ENCODE measurements at regions not wholly inside any gene's neighbourhood (a gene's known extent, or its start where the extent isn't known, plus 50 kb on each side); places are given as distances from the start of the nearest gene placed in this dataset.

GRCh38 chr3:102904629-102905028 is 469.8 kb downstream of the ZPLD1 start:
- TF ChIP-seq, protein P1, sequence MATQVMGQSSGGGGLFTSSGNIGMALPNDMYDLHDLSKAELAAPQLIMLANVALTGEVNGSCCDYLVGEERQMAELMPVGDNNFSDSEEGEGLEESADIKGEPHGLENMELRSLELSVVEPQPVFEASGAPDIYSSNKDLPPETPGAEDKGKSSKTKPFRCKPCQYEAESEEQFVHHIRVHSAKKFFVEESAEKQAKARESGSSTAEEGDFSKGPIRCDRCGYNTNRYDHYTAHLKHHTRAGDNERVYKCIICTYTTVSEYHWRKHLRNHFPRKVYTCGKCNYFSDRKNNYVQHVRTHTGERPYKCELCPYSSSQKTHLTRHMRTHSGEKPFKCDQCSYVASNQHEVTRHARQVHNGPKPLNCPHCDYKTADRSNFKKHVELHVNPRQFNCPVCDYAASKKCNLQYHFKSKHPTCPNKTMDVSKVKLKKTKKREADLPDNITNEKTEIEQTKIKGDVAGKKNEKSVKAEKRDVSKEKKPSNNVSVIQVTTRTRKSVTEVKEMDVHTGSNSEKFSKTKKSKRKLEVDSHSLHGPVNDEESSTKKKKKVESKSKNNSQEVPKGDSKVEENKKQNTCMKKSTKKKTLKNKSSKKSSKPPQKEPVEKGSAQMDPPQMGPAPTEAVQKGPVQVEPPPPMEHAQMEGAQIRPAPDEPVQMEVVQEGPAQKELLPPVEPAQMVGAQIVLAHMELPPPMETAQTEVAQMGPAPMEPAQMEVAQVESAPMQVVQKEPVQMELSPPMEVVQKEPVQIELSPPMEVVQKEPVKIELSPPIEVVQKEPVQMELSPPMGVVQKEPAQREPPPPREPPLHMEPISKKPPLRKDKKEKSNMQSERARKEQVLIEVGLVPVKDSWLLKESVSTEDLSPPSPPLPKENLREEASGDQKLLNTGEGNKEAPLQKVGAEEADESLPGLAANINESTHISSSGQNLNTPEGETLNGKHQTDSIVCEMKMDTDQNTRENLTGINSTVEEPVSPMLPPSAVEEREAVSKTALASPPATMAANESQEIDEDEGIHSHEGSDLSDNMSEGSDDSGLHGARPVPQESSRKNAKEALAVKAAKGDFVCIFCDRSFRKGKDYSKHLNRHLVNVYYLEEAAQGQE (IDR thresholded peaks at IDR 0.05; ENCODE audit: low read depth, low read length): no peak
- TF ChIP-seq JUNB (IDR thresholded peaks at IDR 0.05) (no peak), RB1 (IDR thresholded peaks at IDR 0.05; ENCODE audit: borderline replicate concordance) (no peak), POLR2AphosphoS2 (IDR thresholded peaks at IDR 0.05; ENCODE audit: low read depth, low read length) (no peak), POLR2A (IDR thresholded peaks at IDR 0.05; ENCODE audit: low read depth, low read length) (no peak), JUND (IDR thresholded peaks at IDR 0.05; ENCODE audit: low read depth, low read length) (no peak), POLR2AphosphoS5 (IDR thresholded peaks at IDR 0.05; ENCODE audit: low read length) (no peak), YBX1 (IDR thresholded peaks at IDR 0.05) (no peak)
- TF ChIP-seq, protein P2, sequence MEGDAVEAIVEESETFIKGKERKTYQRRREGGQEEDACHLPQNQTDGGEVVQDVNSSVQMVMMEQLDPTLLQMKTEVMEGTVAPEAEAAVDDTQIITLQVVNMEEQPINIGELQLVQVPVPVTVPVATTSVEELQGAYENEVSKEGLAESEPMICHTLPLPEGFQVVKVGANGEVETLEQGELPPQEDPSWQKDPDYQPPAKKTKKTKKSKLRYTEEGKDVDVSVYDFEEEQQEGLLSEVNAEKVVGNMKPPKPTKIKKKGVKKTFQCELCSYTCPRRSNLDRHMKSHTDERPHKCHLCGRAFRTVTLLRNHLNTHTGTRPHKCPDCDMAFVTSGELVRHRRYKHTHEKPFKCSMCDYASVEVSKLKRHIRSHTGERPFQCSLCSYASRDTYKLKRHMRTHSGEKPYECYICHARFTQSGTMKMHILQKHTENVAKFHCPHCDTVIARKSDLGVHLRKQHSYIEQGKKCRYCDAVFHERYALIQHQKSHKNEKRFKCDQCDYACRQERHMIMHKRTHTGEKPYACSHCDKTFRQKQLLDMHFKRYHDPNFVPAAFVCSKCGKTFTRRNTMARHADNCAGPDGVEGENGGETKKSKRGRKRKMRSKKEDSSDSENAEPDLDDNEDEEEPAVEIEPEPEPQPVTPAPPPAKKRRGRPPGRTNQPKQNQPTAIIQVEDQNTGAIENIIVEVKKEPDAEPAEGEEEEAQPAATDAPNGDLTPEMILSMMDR (IDR thresholded peaks at IDR 0.05 in 2 of 3, conservative IDR thresholded peaks at IDR 0.05 in 1 of 3; ENCODE audit: control insufficient read depth in 2 of 3, extremely low read depth in 1 of 3, insufficient read depth in 1 of 3, low read depth in 3 of 3, low read length in 3 of 3): no peak
- TF ChIP-seq, protein P3, sequence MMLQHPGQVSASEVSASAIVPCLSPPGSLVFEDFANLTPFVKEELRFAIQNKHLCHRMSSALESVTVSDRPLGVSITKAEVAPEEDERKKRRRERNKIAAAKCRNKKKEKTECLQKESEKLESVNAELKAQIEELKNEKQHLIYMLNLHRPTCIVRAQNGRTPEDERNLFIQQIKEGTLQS (IDR thresholded peaks at IDR 0.05; ENCODE audit: borderline replicate concordance, extremely low read depth, low read depth, low read length): no peak
- TF ChIP-seq, protein P4, sequence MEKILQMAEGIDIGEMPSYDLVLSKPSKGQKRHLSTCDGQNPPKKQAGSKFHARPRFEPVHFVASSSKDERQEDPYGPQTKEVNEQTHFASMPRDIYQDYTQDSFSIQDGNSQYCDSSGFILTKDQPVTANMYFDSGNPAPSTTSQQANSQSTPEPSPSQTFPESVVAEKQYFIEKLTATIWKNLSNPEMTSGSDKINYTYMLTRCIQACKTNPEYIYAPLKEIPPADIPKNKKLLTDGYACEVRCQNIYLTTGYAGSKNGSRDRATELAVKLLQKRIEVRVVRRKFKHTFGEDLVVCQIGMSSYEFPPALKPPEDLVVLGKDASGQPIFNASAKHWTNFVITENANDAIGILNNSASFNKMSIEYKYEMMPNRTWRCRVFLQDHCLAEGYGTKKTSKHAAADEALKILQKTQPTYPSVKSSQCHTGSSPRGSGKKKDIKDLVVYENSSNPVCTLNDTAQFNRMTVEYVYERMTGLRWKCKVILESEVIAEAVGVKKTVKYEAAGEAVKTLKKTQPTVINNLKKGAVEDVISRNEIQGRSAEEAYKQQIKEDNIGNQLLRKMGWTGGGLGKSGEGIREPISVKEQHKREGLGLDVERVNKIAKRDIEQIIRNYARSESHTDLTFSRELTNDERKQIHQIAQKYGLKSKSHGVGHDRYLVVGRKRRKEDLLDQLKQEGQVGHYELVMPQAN (conservative IDR thresholded peaks at IDR 0.05): no peak
- TF ChIP-seq, protein P5, sequence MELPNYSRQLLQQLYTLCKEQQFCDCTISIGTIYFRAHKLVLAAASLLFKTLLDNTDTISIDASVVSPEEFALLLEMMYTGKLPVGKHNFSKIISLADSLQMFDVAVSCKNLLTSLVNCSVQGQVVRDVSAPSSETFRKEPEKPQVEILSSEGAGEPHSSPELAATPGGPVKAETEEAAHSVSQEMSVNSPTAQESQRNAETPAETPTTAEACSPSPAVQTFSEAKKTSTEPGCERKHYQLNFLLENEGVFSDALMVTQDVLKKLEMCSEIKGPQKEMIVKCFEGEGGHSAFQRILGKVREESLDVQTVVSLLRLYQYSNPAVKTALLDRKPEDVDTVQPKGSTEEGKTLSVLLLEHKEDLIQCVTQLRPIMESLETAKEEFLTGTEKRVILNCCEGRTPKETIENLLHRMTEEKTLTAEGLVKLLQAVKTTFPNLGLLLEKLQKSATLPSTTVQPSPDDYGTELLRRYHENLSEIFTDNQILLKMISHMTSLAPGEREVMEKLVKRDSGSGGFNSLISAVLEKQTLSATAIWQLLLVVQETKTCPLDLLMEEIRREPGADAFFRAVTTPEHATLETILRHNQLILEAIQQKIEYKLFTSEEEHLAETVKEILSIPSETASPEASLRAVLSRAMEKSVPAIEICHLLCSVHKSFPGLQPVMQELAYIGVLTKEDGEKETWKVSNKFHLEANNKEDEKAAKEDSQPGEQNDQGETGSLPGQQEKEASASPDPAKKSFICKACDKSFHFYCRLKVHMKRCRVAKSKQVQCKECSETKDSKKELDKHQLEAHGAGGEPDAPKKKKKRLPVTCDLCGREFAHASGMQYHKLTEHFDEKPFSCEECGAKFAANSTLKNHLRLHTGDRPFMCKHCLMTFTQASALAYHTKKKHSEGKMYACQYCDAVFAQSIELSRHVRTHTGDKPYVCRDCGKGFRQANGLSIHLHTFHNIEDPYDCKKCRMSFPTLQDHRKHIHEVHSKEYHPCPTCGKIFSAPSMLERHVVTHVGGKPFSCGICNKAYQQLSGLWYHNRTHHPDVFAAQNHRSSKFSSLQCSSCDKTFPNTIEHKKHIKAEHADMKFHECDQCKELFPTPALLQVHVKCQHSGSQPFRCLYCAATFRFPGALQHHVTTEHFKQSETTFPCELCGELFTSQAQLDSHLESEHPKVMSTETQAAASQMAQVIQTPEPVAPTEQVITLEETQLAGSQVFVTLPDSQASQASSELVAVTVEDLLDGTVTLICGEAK (IDR thresholded peaks at IDR 0.05; ENCODE audit: borderline replicate concordance): no peak
- TF ChIP-seq, protein P6, sequence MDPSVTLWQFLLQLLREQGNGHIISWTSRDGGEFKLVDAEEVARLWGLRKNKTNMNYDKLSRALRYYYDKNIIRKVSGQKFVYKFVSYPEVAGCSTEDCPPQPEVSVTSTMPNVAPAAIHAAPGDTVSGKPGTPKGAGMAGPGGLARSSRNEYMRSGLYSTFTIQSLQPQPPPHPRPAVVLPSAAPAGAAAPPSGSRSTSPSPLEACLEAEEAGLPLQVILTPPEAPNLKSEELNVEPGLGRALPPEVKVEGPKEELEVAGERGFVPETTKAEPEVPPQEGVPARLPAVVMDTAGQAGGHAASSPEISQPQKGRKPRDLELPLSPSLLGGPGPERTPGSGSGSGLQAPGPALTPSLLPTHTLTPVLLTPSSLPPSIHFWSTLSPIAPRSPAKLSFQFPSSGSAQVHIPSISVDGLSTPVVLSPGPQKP (IDR thresholded peaks at IDR 0.05; ENCODE audit: low read depth, low read length): no peak
